H1 (cell line): ENCODE measurements at regions not wholly inside any gene's neighbourhood (a gene's known extent, or its start where the extent isn't known, plus 50 kb on each side); places are given as distances from the start of the nearest gene placed in this dataset.

Experiments
- ATF3 ChIP-seq: IDR thresholded peaks from 2 replicates; pipeline ENCODE4 v1.6.1; 2011; ENCODE audit warnings: low read depth, mild to moderate bottlenecking, low read length; ENCODE audit not compliant: insufficient read depth
- CBX5 ChIP-seq: fragments of 300-800, 300-1000 bp; sonication (generic); IDR thresholded peaks from 2 replicates; pipeline ENCODE4 v1.7.1; 2016; ENCODE audit warnings: antibody characterized with exemption, low read length, low read depth
- EP300 ChIP-seq, 2 experiments: IDR thresholded peaks; 1 replicate in 1 of 2; 2 replicates in 1 of 2; pipeline ENCODE4 v1.6.1; 2011 to 2012; ENCODE audit warnings: low read depth in 2 of 2, low read length in 2 of 2, mild to moderate bottlenecking in 2 of 2, borderline replicate concordance in 1 of 2, inconsistent platforms in 1 of 2, moderate library complexity in 1 of 2
- EZH2 ChIP-seq: fragments of 200-600 bp; sonication (generic); IDR thresholded peaks from 2 replicates; pipeline ENCODE4 v1.7.1; 2012; ENCODE audit warnings: low read depth, mild to moderate bottlenecking, moderate library complexity, low read length, inconsistent platforms; ENCODE audit not compliant: severe bottlenecking
- MAFK ChIP-seq: IDR thresholded peaks from 2 replicates; pipeline ENCODE4 v1.6.1; 2012; ENCODE audit warnings: low read depth, mild to moderate bottlenecking, improper control_type of control experiment, low read length
- POLR2AphosphoS5 ChIP-seq: IDR thresholded peaks from 2 replicates; pipeline ENCODE4 v1.6.1; 2011; ENCODE audit warnings: low read depth, low read length
- RFX5 ChIP-seq: IDR thresholded peaks from 2 replicates; pipeline ENCODE4 v1.6.1; 2011; ENCODE audit warnings: low read depth, low read length, improper control_type of control experiment, borderline replicate concordance
- SIN3A ChIP-seq, 2 experiments: IDR thresholded peaks in 1 of 2; conservative IDR thresholded peaks in 1 of 2; 2 replicates each; pipeline ENCODE4 v1.6.1; 2011 to 2012; ENCODE audit warnings: low read length in 2 of 2, improper control_type of control experiment in 1 of 2, low read depth in 1 of 2, mild to moderate bottlenecking in 1 of 2
- SUZ12 ChIP-seq: fragments of 200-600 bp; sonication (generic); IDR thresholded peaks from 2 replicates; pipeline ENCODE4 v1.6.1; 2012; ENCODE audit warnings: mild to moderate bottlenecking, inconsistent platforms, low read length, moderate library complexity, mixed read lengths
- ZNF274 ChIP-seq: IDR thresholded peaks from 2 replicates; pipeline ENCODE4 v1.7.0; 2012; ENCODE audit warnings: low read length, borderline replicate concordance; ENCODE audit errors: extremely low read depth
- TF ChIP-seq, protein P1 (sequence below), 3 experiments: IDR thresholded peaks; 1 replicate in 2 of 3; 2 replicates in 1 of 3; pipeline versions ENCODE4 v1.5.1 to v1.6.1; 2011; ENCODE audit warnings: low read length in 3 of 3, mild to moderate bottlenecking in 3 of 3, inconsistent platforms in 2 of 3, low read depth in 1 of 3, moderate library complexity in 1 of 3; ENCODE audit not compliant: insufficient read depth in 1 of 3; ENCODE audit errors: control extremely low read depth in 1 of 3

GRCh38 chr13:88896466-88896865, 1225.3 kb downstream of the SLITRK5 start:
- no peak for TF ChIP-seq SIN3A (conservative IDR thresholded peaks at IDR 0.05 in 1 of 2, IDR thresholded peaks at IDR 0.05 in 1 of 2; ENCODE audit: low read depth in 1 of 2, low read length in 2 of 2)
- no peak for TF ChIP-seq EP300 (IDR thresholded peaks at IDR 0.05; ENCODE audit: borderline replicate concordance in 1 of 2, low read depth in 2 of 2, low read length in 2 of 2)
- TF ChIP-seq, protein P1, sequence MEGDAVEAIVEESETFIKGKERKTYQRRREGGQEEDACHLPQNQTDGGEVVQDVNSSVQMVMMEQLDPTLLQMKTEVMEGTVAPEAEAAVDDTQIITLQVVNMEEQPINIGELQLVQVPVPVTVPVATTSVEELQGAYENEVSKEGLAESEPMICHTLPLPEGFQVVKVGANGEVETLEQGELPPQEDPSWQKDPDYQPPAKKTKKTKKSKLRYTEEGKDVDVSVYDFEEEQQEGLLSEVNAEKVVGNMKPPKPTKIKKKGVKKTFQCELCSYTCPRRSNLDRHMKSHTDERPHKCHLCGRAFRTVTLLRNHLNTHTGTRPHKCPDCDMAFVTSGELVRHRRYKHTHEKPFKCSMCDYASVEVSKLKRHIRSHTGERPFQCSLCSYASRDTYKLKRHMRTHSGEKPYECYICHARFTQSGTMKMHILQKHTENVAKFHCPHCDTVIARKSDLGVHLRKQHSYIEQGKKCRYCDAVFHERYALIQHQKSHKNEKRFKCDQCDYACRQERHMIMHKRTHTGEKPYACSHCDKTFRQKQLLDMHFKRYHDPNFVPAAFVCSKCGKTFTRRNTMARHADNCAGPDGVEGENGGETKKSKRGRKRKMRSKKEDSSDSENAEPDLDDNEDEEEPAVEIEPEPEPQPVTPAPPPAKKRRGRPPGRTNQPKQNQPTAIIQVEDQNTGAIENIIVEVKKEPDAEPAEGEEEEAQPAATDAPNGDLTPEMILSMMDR (IDR thresholded peaks at IDR 0.05; ENCODE audit: control extremely low read depth in 1 of 3, insufficient read depth in 1 of 3, low read depth in 1 of 3, low read length in 3 of 3): no peak
- TF ChIP-seq RFX5: no peak
- TF ChIP-seq ZNF274: no peak
- no peak for TF ChIP-seq CBX5
- TF ChIP-seq SUZ12: no peak
- no peak for TF ChIP-seq MAFK
- no peak for TF ChIP-seq EZH2
- TF ChIP-seq ATF3: no peak
- no peak for TF ChIP-seq POLR2AphosphoS5
